NB4 (cell line): ENCODE measurements at regions not wholly inside any gene's neighbourhood (a gene's known extent, or its start where the extent isn't known, plus 50 kb on each side); places are given as distances from the start of the nearest gene placed in this dataset.
"Not testable (repeated sequence)": the region's sequence is repeated elsewhere in the genome, so short reads cannot be mapped to it uniquely, and the experiment has no call there.

Experiments
- DNase-seq: peaks from one replicate; pipeline ENCODE4 v3.0.0; 2010; ENCODE audit warnings: low read depth
- H3K4me3 ChIP-seq: one replicate; pipeline ENCODE4 v1.5.1; 2011; ENCODE audit warnings: mild to moderate bottlenecking, low read depth, low read length, moderate library complexity
- MYC ChIP-seq: IDR thresholded peaks from 2 replicates; pipeline ENCODE4 v1.6.1; 2011; ENCODE audit warnings: low read depth, low read length
- POLR2A ChIP-seq: IDR thresholded peaks from 2 replicates; pipeline ENCODE4 v1.6.1; 2011; ENCODE audit warnings: mild to moderate bottlenecking; ENCODE audit not compliant: insufficient read length; ENCODE audit errors: extremely low read depth
- TF ChIP-seq, protein P1 (sequence below): IDR thresholded peaks from 2 replicates; pipeline ENCODE4 v1.6.1; 2011; ENCODE audit warnings: low read depth, low read length
- TF ChIP-seq, protein P2 (sequence below): IDR thresholded peaks from one replicate; pipeline ENCODE4 v1.5.1; 2012; ENCODE audit warnings: low read depth, low read length

DNA sequence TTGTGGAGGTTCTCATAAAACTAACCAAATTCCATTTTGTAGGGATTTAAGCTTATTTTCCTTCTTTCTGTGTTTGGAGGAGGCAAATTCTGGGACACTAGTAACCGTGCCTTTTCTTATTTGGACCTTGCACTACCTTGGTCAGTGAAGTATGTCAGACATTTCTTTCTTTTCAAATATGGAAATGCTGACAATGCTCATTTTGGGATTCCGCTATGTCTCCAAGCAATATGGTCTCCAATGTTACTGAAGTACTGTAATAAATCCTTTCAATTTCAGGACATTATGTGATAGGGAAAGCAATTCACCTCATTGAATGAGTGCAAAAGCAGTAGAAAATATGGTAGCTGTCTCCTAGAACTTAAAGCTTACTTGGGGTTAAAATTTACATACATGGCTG lies 372.3 kb downstream of the HLX start:
- TF ChIP-seq, protein P1, sequence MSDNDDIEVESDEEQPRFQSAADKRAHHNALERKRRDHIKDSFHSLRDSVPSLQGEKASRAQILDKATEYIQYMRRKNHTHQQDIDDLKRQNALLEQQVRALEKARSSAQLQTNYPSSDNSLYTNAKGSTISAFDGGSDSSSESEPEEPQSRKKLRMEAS, result no peak
- no peak for TF ChIP-seq MYC
- TF ChIP-seq, protein P2, sequence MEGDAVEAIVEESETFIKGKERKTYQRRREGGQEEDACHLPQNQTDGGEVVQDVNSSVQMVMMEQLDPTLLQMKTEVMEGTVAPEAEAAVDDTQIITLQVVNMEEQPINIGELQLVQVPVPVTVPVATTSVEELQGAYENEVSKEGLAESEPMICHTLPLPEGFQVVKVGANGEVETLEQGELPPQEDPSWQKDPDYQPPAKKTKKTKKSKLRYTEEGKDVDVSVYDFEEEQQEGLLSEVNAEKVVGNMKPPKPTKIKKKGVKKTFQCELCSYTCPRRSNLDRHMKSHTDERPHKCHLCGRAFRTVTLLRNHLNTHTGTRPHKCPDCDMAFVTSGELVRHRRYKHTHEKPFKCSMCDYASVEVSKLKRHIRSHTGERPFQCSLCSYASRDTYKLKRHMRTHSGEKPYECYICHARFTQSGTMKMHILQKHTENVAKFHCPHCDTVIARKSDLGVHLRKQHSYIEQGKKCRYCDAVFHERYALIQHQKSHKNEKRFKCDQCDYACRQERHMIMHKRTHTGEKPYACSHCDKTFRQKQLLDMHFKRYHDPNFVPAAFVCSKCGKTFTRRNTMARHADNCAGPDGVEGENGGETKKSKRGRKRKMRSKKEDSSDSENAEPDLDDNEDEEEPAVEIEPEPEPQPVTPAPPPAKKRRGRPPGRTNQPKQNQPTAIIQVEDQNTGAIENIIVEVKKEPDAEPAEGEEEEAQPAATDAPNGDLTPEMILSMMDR, result no peak
- no peak for TF ChIP-seq POLR2A
- no peak overlapping the region for H3K4me3 ChIP-seq
- no peak for DNase-seq

GRCh38 chr1:221254813-221255212 lies 375.6 kb downstream of the HLX start:
- DNase-seq, result no peak
- H3K4me3 ChIP-seq, result no peak overlapping the region
- TF ChIP-seq MYC (no peak), POLR2A (no peak)
- TF ChIP-seq, protein P2, result no peak
- TF ChIP-seq, protein P1, result no peak

GRCh38 chr1:221256773-221257172 lies 377.5 kb downstream of the HLX start:
- TF ChIP-seq, protein P1, result no peak
- TF ChIP-seq POLR2A, result no peak
- TF ChIP-seq, protein P2, result no peak
- TF ChIP-seq MYC, result no peak
- H3K4me3 ChIP-seq, result no peak overlapping the region
- DNase-seq, result no peak

DNA sequence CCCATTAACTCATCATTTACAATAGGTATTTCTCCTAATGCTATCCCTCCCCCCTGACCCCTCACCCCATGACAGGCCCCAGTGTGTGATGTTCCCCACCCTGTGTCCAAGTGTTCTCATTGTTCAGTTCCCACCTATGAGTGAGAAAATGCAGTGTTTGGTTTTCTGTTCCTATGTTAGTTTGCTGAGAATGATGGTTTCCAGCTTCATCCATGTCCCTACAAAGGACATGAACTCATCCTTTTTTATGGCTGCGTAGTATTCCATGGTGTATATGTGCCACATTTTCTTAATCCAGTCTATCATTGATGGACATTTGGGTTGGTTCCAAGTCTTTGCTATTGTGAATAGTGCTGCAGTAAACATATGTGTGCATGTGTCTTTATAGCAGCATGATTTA lies 378.3 kb downstream of the HLX start:
- DNase-seq, H3K4me3 ChIP-seq: not testable (repeated sequence)

- H3K4me3 ChIP-seq, DNase-seq: not testable (repeated sequence)
Measured at GRCh38 chr1:221262677-221263076, 383.4 kb downstream of the HLX start.

- no peak overlapping the region for H3K4me3 ChIP-seq
- TF ChIP-seq, protein P2, result peak; percentile 58
- TF ChIP-seq POLR2A, result no peak
- TF ChIP-seq MYC, result no peak
- TF ChIP-seq, protein P1, result no peak
- peak; percentile 72 for DNase-seq
Measured at GRCh38 chr1:221263831-221264767, 384.9 kb downstream of the HLX start.

DNA sequence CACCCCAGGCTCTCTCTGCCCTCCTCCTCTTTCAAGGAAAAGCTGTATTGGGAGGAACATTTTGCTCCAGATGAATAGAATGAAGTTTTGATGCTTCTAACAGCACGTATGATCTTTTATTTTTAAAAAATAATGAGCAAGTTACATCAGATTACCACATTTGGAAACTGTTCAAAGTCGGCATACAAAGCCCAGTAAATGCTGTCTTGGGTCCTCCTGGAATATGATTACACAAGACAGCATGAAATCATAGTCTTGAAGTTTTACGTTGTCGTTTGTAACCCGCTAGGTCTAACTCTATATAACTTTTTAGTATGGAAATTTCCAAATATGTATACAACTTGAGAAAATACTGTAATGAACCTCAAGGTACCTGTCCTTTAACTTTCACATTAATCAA lies 385.6 kb downstream of the HLX start:
- no peak overlapping the region for H3K4me3 ChIP-seq
- DNase-seq, result no peak
- TF ChIP-seq, protein P1, result no peak
- TF ChIP-seq, protein P2, result no peak
- no peak for TF ChIP-seq MYC
- TF ChIP-seq POLR2A, result no peak
